Natural killer cell (primary cell): ENCODE measurements at regions not wholly inside any gene's neighbourhood (a gene's known extent, or its start where the extent isn't known, plus 50 kb on each side); places are given as distances from the start of the nearest gene placed in this dataset.

Experiments used
- ATAC-seq, 3 donors: fragments of 150-1000 bp in 2 of 3; fragments of 200-7000 bp in 1 of 3; cut with Tn5 transposase; 1 replicate in 1 of 3; 2 replicates in 2 of 3; pipeline ENCODE4 v1.10.0; 2021; ENCODE audit warnings: mild to moderate bottlenecking in 2 of 3, moderate library complexity in 2 of 3
- DNase-seq, 2 donors: peaks; one replicate each; pipeline versions ENCODE4 v3.0.0 to v3.0.0-alpha.2; 2013 to 2021; ENCODE audit warnings: mixed read lengths in 1 of 2
- H3K27ac ChIP-seq: one replicate; pipeline ENCODE4 v1.5.1; 2013; ENCODE audit warnings: mild to moderate bottlenecking, low read length
- H3K27me3 ChIP-seq: one replicate; pipeline ENCODE4 v1.6.1; 2013; ENCODE audit warnings: low read length; ENCODE audit not compliant: control insufficient read depth, insufficient read depth
- H3K36me3 ChIP-seq: one replicate; pipeline ENCODE4 v1.6.1; 2013; ENCODE audit warnings: low read length; ENCODE audit not compliant: control insufficient read depth, insufficient read depth
- H3K4me1 ChIP-seq: one replicate; pipeline ENCODE4 v1.6.1; 2013; ENCODE audit warnings: low read length; ENCODE audit not compliant: control insufficient read depth, insufficient read depth
- H3K4me3 ChIP-seq: one replicate; pipeline ENCODE4 v1.5.1; 2013; ENCODE audit warnings: low read length
- H3K9me3 ChIP-seq: one replicate; pipeline ENCODE4 v1.6.1; 2013; ENCODE audit warnings: low read length; ENCODE audit not compliant: control insufficient read depth, insufficient read depth
- H3K27ac Mint-ChIP-seq, 2 donors: one replicate each; pipeline ENCODE4 v1.8.0; 2022; ENCODE audit warnings: mild to moderate bottlenecking in 2 of 2, mixed read lengths in 2 of 2, moderate library complexity in 1 of 2
- H3K27me3 Mint-ChIP-seq, 2 donors: one replicate each; pipeline ENCODE4 v1.8.0; 2022; ENCODE audit warnings: low read depth in 2 of 2, mixed read lengths in 2 of 2
- H3K36me3 Mint-ChIP-seq: one replicate; pipeline ENCODE4 v1.8.0; 2022; ENCODE audit warnings: mixed read lengths
- H3K4me1 Mint-ChIP-seq, 2 donors: one replicate each; pipeline ENCODE4 v1.8.0; 2022; ENCODE audit warnings: mixed read lengths in 2 of 2
- H3K4me3 Mint-ChIP-seq: one replicate; pipeline ENCODE4 v1.8.0; 2022; ENCODE audit warnings: mild to moderate bottlenecking, moderate library complexity, mixed read lengths
- H3K9me3 Mint-ChIP-seq, 2 donors: one replicate each; pipeline ENCODE4 v1.8.0; 2022; ENCODE audit warnings: mixed read lengths in 2 of 2
- WGBS: methylation state at CpG from one replicate; pipeline ENCODE4 v1.1.7; 2013; ENCODE audit warnings: missing lambda C conversion rate; ENCODE audit not compliant: insufficient coverage; 5-methylcytosine and 5-hydroxymethylcytosine counted together
- intact Hi-C: fragments of 100-400 bp; cut with micrococcal nuclease; formaldehyde crosslinking; loops from one replicate; pipeline ENCODE4 v1.14.2; 2022
- TF ChIP-seq, protein P1 (sequence below): fragments of 200-600 bp; IDR thresholded peaks from one replicate; pipeline ENCODE4 v1.8.0; 2022; ENCODE audit warnings: antibody characterized with exemption

- H3K4me1 ChIP-seq = no peaks in the 10 kb centered on the region
- Mint-ChIP-seq H3K27ac (no peak overlapping the region), H3K4me1 (no peaks in the 10 kb centered on the region), H3K36me3 (peaks cover 18% of the 10 kb centered on the region), H3K27me3 (no peaks in the 10 kb centered on the region), H3K4me3 (no peak overlapping the region), H3K9me3 (peaks cover 13 to 21% of the 10 kb centered on the region in 2 donors)
- ATAC-seq = no peak
- no peaks in the 10 kb centered on the region for H3K9me3 ChIP-seq
- no peak overlapping the region for H3K27ac ChIP-seq
- DNase-seq = no peak
- no peak overlapping the region for H3K4me3 ChIP-seq
- no peaks in the 10 kb centered on the region for H3K36me3 ChIP-seq
- no peaks in the 10 kb centered on the region for H3K27me3 ChIP-seq
- TF ChIP-seq, protein P1, sequence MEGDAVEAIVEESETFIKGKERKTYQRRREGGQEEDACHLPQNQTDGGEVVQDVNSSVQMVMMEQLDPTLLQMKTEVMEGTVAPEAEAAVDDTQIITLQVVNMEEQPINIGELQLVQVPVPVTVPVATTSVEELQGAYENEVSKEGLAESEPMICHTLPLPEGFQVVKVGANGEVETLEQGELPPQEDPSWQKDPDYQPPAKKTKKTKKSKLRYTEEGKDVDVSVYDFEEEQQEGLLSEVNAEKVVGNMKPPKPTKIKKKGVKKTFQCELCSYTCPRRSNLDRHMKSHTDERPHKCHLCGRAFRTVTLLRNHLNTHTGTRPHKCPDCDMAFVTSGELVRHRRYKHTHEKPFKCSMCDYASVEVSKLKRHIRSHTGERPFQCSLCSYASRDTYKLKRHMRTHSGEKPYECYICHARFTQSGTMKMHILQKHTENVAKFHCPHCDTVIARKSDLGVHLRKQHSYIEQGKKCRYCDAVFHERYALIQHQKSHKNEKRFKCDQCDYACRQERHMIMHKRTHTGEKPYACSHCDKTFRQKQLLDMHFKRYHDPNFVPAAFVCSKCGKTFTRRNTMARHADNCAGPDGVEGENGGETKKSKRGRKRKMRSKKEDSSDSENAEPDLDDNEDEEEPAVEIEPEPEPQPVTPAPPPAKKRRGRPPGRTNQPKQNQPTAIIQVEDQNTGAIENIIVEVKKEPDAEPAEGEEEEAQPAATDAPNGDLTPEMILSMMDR = no peak
- intact Hi-C loops = no loop called here
These were observed 301.7 kb downstream of the BLID start for GRCh38 chr11:121814296-121814695.

- no peak overlapping the region for H3K27ac Mint-ChIP-seq
- no peaks in the 10 kb centered on the region for H3K4me1 Mint-ChIP-seq
- TF ChIP-seq, protein P1 = no peak
- no peaks in the 10 kb centered on the region for H3K9me3 ChIP-seq
- DNase-seq (no peak), ATAC-seq (no peak)
- H3K27ac ChIP-seq = no peak overlapping the region
- no peaks in the 10 kb centered on the region for H3K36me3 ChIP-seq
- intact Hi-C loops = no loop called here
- H3K4me1 ChIP-seq = no peaks in the 10 kb centered on the region
- H3K9me3 Mint-ChIP-seq = peaks cover 13 to 18% of the 10 kb centered on the region in 2 donors
- H3K27me3 ChIP-seq = no peaks in the 10 kb centered on the region
- 66% methylated on average over 4 of the region's 4 CpGs for WGBS
- H3K36me3 Mint-ChIP-seq = peaks cover 18% of the 10 kb centered on the region
- no peak overlapping the region for H3K4me3 ChIP-seq
- H3K4me3 Mint-ChIP-seq = no peak overlapping the region
- no peaks in the 10 kb centered on the region for H3K27me3 Mint-ChIP-seq
These were observed 305.7 kb downstream of the BLID start for GRCh38 chr11:121810291-121810690.

DNA sequence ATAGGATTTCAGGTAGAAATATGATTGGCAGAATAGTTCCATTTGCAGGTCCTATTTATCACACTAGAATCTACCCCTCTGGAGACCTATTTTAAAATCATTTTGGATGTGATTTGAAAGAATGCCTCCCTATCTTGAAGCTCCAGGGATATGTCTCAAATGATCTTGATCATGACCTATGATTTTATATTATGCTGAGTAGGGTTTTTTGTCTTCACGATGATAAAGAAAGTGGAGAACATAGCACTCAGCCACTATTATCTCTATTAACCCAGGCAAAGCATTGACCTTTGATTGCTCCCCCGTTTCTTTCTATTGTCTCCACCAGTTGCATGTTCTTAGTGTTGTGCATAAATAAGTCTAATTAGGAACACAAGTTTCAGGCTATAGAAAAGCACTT, 307.9 kb downstream of the BLID start:
- no peaks in the 10 kb centered on the region for H3K9me3 ChIP-seq
- peaks cover 18% of the 10 kb centered on the region for H3K36me3 Mint-ChIP-seq
- no peaks in the 10 kb centered on the region for H3K4me1 ChIP-seq
- peaks cover 10 to 18% of the 10 kb centered on the region in 2 donors for H3K9me3 Mint-ChIP-seq
- no peaks in the 10 kb centered on the region for H3K36me3 ChIP-seq
- no peaks in the 10 kb centered on the region for H3K27me3 Mint-ChIP-seq
- no CpG with 5 or more reads among the region's 2 CpGs for WGBS
- TF ChIP-seq, protein P1 = no peak
- intact Hi-C loops = no loop called here
- no peaks in the 10 kb centered on the region for H3K4me1 Mint-ChIP-seq
- H3K4me3 Mint-ChIP-seq = no peak overlapping the region
- no peak overlapping the region for H3K27ac ChIP-seq
- H3K27me3 ChIP-seq = no peaks in the 10 kb centered on the region
- ATAC-seq (no peak), DNase-seq (no peak)
- H3K27ac Mint-ChIP-seq = no peak overlapping the region
- no peak overlapping the region for H3K4me3 ChIP-seq

- no peak overlapping the region for H3K4me3 Mint-ChIP-seq
- H3K27me3 Mint-ChIP-seq = no peaks in the 10 kb centered on the region
- Histone ChIP-seq H3K36me3 (no peaks in the 10 kb centered on the region), H3K27me3 (no peaks in the 10 kb centered on the region), H3K4me1 (no peaks in the 10 kb centered on the region), H3K27ac (no peak overlapping the region), H3K9me3 (no peaks in the 10 kb centered on the region), H3K4me3 (no peak overlapping the region)
- H3K27ac Mint-ChIP-seq = no peak overlapping the region
- no peaks in the 10 kb centered on the region for H3K4me1 Mint-ChIP-seq
- H3K36me3 Mint-ChIP-seq = peaks cover 9% of the 10 kb centered on the region
- intact Hi-C loops = no loop called here
- 92% methylated on average over 2 of the region's 2 CpGs for WGBS
- peaks cover 8% of the 10 kb centered on the region in 2 donors for H3K9me3 Mint-ChIP-seq
- DNase-seq (no peak), ATAC-seq (no peak)
- TF ChIP-seq, protein P1 = no peak
These were observed 309.0 kb downstream of the BLID start for GRCh38 chr11:121807051-121807450.
